HT-29 (cell line): ENCODE measurements at regions not wholly inside any gene's neighbourhood (a gene's known extent, or its start where the extent isn't known, plus 50 kb on each side); places are given as distances from the start of the nearest gene placed in this dataset.

Experiments
- DNase-seq: peaks from one replicate; pipeline ENCODE4 v3.0.0-alpha.2; 2015; ENCODE audit warnings: low spot score

DNA sequence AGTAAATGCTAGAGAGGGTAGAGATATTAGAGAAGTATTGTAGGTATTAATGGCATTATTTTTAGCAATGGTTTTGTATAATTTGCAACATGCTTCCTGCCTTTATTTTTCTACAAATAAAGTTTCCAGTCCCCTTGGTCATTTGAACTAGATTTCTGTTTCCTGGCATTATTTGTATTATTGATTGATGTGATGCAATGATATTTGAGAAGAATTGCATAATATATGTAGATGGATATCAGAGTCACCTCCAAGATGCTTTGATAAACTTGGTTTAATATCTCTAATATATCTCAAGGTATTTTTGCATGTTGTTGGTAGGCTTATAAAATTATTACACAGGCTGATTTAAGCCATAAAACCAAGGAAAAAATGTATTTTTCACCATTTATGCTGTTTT is 1054.5 kb downstream of the SLITRK1 start:
- no peak for DNase-seq

DNA sequence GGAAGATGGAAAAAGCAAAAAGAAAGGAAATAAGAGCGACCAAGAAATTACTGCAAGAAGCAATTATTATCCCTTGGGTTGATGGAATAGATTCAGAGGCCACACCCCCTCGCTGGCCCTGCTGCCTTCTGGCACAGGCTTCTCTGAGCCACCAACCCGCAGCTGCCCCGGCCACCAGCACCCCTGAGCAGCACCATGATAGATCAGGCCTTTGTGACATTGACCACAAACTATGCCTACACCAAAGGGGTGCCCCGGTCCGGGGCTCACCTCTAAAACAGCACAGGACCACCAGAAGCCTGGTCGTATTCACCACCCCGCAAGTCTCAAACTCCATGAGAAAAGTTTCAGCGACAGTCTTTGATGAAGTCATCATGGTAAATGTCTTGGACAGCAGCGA is 1059.3 kb downstream of the SLITRK1 start:
- DNase-seq = no peak

DNA sequence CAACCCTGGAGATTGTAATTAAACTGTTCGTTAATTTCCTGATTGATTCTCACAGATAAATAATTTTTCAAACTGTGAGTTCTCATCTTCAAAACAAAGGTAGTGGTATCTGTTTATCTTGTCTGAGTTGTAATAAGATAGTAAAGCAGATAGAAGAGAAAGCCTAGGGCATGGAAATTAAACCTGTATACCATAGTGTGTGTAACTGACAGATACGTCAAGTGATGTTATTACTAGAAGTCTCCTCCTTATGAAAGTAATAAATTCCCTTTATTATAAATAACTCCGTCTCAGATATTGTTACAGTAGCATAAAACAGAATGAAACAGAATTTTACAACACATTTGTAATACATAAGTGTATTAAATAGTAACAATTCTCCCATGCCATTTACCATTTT is 1065.1 kb downstream of the SLITRK1 start:
- DNase-seq = no peak

DNA sequence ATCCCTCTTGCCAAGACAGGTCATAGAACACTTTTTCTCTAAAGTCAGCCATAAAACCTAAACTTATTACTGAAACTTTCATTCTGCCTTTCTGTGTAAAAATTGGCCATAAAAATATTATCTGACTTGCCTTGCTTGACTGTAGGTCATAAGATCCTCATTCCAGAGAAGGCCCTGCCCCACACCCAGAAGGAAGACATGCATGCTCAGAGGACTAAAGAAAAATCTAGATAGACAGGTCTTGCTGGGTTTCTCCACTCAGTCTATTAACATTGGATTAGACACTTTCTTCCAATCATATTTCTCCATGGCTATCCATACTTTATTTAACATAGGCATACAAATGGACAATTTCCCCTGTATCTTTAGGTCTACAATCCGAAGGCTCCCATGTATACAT is 1066.5 kb downstream of the SLITRK1 start:
- DNase-seq = peak; percentile 26

DNA sequence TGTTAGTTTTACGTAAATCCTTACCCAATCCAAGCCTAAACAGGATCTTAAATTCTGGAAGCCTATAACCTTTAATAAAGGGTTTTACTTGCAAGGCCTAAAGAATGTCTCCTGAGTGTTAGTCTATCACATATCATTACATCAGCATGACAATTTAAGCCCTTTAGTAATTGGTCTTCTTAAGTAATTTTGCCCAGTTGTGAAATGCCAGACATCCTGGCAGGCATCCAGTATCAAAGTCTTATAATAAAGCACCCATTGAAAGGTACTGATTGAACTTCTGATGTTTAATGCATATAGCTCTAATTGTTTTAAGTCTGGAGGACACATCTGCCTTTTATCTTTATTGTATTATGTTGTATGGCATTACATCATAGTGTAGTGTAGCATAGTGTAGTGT is 1078.9 kb downstream of the SLITRK1 start:
- DNase-seq = no peak

DNA sequence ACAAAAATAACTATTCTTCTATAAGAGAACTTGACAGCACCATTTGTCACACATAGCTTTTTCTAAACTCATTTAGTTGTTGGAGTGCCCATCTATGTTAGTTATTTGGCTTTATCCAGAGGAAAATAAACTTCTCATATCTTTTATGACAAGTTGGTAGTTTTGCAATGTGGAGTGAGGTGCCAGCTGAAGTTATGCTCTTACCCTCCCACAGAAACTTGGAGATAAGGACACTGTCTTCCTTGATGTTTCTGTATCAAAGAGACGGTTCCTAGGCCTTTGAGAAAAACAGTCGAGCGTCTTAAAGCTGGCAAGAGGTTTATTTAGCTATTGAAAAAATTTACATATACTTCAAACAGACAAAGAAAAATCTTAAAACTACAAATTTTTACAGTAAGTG is 1079.7 kb downstream of the SLITRK1 start:
- no peak for DNase-seq

DNA sequence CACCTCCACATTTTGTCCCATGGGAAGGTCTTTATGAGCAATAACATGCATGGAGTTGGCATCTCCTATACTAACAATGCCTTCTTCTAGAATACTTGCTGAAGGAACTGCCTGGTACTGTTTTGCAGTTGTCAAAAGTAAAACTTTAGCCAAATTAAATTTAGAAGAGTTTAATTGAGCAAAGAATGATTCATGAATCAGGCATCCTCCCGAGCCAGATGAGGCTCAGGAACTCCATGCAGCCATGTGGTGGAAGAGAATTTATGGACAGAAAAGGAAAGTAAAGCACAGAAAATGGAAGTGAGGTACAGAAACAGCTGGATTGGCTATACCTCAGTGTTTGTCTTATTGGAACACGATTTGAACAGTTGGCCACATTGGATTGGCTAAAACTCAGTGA is 1081.9 kb downstream of the SLITRK1 start:
- DNase-seq = no peak

DNA sequence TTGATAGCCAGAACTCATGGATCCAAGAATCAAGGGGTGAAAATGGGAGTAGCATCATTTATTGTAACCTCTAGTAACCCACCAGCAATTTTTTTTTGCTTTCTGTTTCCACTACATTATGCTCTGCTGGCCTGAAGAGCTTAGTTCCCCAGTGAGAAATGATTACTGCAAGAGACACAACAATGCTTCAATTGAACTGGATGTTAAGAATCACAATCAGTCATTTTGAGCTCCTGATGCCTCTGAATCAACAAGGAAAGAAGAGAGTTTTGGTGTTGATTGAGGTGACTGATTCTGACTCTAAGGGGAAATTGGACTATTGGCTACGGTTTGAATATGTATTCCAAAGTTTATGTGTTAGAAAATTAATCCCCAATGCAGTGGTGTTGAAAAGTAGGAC is 1084.4 kb downstream of the SLITRK1 start:
- no peak for DNase-seq

DNA sequence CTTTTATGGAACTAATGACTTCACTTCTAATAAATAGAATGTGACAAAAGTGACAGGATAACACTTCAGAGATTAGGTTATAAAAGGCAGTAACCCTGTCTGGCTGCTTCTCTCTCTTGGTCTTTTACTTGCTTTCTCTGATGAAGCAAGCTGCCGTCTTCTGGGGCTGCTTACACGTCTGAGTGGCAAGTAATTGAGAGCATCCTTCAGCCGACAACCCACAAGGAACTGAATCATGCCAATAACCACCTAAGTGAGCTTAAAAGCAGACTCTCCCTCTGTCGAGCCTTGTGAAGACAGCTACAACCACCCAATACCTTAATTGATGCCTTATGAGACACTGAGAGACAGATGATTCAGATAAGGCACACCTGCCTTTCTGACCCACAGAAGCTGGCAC is 1091.2 kb downstream of the SLITRK1 start:
- DNase-seq = no peak

DNA sequence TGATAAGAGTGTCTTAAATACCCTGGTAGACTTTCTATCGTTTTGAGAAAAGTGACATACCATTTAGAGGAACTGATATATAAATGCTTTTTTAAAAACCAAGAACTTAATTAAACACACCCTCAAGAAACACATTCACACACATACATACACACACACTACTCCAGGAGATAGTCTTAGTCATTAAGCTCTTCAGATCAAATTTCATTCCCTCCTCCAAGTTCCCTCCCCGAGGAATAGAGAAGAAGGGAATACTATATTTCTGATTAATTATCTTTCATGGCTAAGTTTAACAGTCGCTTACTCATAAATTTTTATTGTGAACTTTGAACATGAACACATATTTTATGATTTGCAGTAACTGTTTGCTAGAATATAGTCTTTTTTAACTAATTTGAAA is 1109.5 kb downstream of the SLITRK1 start:
- no peak for DNase-seq

DNA sequence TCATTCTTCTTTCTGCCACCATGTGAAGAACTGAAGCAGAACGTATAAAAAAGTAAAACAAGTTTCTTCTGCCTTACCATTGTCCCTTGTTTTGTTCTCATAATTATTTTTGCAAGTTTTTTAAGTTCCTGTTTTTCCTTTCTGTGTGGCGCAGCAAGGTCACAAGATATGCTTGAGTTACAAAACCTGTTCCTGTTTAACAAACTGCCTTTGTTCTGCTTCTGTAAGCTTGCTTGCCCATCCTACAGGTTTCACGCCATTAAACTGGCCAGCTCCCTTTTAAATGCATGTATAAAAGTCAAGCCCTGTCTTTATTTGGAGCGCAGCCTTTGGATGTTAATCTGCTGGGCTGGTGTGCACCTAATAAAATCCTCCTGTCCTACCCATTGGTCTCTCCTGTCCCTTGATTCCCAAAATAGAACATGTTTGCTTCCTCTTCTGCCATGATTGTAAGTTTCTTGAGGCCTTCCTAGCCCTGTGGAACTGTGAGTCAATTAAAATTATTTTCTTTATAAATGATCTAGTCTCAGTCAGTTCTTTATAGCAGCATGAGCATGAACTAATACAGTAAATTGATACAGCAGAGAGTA is 1115.4 kb downstream of the SLITRK1 start:
- DNase-seq = no peak

DNA sequence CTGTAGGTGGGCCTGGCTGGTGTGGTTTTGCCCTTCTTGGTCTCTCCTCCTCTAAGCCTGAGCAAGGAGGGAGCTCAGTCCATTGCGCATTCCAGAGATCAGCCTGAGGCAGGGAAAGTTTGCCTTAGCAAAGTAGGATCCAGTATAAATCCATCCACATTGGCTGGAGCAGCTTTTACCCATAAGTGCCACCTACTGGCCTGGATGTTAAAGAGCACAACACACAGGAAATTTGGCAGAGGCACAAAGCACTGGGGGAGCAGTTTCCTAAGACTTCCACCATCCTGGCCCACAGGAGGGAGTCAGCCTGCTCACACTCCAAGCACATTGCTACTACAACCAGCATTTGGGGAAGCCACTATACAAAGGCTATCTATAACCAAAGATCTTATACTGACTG is 1124.2 kb downstream of the SLITRK1 start:
- DNase-seq = peak; percentile 68

DNA sequence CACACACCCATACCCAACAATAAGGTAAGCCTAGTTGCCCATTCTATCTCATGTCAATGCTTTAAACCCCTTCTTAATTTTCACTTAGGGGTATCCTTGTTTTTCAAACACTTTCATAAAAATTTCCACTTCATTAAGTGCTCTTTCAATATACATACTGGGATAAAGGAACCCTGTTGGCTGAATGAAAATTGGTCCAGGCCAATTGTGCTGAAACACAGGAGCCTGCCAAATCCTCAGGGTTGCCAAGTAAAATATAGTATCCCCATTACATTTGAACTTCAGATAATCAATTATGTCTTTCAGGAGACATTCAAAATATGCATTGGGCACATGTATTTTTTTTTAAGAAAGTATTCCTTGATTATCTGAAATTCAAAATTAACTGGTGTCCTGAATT is 1131.1 kb downstream of the SLITRK1 start:
- no peak for DNase-seq

DNA sequence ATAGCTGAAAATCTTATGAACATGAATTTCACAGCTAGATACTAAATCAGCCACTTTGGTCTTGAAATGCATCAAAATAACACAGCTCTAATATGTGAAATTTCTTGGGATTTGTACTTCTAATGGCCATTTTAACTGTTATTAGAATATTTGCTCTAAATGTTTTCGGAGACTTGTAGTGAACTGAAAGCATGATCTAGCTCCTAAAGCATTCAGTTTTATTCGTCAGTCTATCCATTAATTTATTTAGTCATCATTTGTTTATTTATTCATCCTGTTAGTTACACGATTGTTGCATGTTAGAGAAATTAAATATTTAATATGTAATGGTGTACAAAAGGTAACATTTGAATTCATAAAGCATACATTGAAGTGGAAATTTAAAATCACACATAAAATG is 1132.7 kb downstream of the SLITRK1 start:
- DNase-seq = no peak

DNA sequence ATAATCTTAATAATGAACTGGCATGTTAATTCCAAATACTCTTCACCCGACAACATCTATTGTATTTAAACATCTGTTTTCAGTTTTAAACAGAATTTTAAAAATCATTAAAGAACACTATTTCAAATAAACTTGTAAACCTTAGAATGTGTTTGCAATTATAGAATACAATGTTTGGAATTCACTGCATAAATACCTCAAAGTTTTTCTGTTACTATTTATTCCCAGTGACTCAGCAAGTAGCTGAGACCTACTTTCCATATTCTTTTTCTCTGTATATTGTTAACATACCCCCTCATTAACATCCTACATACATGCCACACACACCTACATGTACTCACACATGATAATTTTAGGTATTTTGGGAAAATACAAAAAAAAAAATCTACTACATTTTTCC is 1134.3 kb downstream of the SLITRK1 start:
- no peak for DNase-seq

DNA sequence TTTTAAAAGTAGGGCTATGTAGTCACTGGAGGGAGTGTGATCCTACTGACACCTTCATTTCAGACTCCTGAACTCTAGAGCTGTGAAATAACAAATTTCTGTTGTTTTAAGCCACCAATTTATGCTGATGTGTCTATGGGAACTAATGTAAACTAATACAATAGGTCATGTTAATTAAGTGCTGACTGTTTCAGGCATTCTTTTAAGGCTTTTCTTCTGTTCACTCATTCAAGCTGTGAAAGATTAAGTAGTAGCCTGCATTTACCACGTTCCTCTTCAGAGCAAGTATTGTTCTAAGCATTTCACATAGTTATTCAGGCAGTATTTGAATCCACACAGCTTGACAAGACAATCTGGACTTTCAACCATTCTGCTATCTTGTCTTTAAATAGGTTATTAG is 1135.0 kb downstream of the SLITRK1 start:
- DNase-seq = no peak

DNA sequence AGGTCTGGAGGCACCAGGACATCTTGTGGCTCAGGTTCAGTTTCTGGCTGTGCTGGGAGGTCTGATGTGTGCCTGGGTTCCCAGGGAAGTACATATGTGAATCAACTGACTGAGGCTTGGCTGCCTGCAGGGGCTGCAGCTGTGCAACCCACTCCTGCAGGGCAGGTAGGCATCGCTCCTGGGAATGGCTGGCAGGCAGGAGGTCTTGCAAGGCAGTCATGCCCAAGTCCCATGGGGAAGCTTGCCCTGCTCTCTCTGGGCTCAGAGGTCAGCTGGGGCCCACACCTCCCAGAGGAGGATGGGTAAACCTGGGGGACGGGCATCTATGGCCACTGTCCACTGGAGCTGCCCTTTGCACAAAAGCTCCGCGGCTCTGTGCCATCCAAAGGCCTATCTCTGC is 1141.8 kb downstream of the SLITRK1 start:
- DNase-seq = no peak

DNA sequence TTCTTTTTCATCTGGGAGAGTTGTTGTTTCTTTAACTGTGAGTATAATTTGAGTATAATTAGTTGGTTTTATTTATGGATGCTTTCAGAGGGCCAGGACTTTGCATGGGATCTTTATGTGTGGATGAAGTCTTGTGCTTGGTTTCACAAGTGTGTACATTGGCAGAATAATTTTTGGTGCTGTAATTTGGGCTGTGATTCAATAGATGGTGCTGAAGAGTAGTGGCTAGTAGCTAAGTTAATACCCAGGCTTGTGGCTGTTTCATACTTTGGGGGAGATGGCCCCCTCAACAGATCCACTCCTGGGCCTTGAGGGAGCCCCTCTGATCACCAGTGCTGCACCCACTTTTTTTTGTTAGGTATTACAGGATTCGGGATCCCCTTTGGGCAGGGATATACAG is 1142.4 kb downstream of the SLITRK1 start:
- no peak for DNase-seq

DNA sequence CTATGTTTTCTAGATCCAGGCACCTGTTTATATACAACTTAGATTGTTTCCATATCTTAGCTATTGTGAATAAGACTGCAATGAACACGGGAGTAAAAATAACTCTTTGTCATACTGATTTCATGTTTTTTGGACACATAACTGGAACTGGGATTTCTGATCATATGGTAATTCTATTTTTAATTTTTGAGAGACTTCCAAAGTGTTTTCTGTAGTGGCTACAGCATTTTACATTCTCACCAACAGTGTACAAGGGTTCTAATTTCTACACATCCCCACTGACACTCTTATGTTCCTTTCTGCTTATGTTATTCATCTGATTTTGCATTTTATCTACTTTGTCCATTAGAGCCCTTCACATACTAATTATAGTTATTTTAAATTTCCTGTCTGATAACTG is 1152.9 kb downstream of the SLITRK1 start:
- no peak for DNase-seq

DNA sequence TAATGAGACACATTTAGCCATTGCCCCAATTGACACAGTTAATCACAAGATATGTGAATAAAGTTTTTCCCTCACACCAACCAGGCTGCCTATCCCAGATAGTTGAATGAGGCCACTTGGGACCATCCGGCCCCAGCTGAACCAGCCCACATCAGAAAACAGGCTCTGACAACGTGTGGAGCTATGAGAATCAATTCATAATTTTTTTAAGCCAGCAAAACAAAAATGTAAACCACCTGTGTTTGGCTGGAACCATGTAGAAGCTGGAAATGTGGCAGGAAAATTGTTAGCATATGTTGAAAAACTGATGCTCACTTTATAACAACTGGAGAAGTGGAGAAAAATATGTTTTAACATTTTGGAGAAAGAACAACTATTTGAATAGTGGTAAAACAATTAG is 1161.3 kb downstream of the SLITRK1 start:
- no peak for DNase-seq

DNA sequence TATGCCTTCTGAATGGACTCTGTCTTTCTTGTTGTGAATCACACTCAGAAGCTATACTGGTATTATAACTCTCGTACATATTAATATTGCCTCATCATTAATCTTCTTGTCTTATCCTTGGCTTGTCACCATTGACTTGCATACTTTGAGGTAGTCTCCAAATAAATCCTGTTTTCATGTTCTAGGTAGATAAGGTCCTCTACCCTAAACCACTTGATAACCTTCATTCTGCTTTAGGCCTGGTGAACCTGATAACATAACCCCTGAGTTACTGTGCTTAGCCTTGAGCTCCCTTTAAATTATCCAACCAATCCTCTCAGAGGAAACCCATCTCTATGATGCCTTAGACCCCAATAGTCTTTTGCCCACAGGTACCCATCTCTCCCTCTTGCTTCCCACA is 1162.3 kb downstream of the SLITRK1 start:
- no peak for DNase-seq

DNA sequence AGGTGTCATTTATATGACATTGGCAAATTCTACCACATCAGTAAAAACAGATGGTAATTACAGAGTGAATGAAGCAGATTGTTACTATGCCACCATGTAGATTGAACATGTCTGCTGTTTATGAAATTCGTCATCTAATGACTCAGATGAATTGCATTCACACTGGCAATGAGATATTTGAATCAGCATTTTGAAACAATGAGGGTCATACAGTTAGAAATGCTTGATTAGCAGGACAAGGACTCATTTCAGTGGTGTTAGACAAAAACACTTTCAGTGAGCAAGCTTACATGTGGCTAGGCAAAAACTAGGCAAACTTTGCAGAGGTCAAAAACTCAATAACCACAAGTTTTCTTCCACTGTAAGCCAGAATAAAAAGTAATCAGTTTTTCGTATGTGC is 1165.0 kb downstream of the SLITRK1 start:
- no peak for DNase-seq

DNA sequence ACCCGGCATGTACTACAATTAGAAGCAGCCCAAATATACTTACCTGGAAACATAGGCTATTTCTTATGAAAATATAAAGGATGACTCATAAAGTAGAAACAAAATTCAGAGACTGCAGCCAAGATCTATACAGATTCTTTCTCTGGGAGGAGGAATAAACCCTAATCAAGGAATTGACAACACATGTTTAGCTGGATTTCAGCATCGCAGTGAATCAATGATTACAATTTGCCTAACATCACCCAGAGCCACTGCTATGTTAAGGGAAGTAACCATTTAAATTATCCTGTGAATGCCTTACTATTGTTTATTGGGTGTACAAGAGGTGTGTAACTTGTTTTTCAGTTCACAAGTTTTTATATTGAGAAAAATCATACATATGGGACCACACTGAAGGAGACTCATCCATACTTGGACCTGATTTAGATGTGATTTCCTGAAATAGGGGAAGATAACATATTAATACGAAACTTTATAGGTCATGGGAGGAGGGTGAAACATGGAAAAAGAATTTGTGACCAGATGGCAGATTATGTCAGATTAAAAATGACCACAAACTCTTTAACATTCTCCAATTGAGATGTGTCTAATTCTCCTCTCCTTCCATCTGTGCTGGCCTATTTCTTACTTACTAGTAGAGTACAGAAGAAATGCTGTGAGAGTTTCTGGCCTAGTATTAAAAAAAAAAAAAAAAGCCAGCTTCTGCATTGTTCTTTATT is 1168.4 kb downstream of the SLITRK1 start:
- DNase-seq = no peak

DNA sequence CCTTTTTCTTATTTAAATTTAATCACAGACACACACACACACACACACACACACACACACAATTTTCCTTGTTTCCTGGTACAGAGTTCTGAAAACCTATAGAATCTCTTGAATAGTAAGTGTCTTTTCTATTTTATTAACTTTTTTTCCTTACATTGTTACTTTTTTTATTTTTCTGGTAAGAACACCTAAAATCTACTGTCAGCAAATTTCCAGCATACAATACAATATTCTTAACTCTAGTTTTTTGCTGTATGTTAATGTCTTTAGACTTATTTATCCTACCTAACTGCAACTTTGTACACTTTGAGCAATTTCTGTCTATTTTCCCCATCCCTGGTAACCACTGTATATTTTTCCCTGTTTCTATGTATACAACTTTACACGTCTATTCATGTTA is 1179.8 kb downstream of the SLITRK1 start:
- DNase-seq = no peak
